Fibroblast of pulmonary artery (primary cell): ENCODE measurements at regions not wholly inside any gene's neighbourhood (a gene's known extent, or its start where the extent isn't known, plus 50 kb on each side); places are given as distances from the start of the nearest gene placed in this dataset.
A peak's percentile ranks its signal among the peaks of the same experiment; 100 is the strongest.
"Not testable (repeated sequence)": the region's sequence is repeated elsewhere in the genome, so short reads cannot be mapped to it uniquely, and the experiment has no call there.

Experiments used
- DNase-seq: peaks from one replicate; pipeline ENCODE4 v3.0.0-alpha.2; 2010; ENCODE audit warnings: low read depth
- H3K4me3 ChIP-seq: replicated peaks from 2 replicates; pipeline ENCODE4 v1.5.1; 2011; ENCODE audit warnings: low read depth, mild to moderate bottlenecking, control low read depth, low read length, moderate library complexity
- CTCF ChIP-seq: IDR thresholded peaks from 2 replicates; pipeline ENCODE4 v1.5.1; 2011; ENCODE audit warnings: mild to moderate bottlenecking, control low read depth, low read length, inconsistent platforms; ENCODE audit errors: missing control alignments

- no peak overlapping the region for H3K4me3 ChIP-seq
- no peak for DNase-seq
- TF ChIP-seq CTCF, result no peak
These were observed 196.2 kb downstream of the SLC38A4 start for GRCh38 chr12:46629331-46630229.

- TF ChIP-seq CTCF, result no peak
- DNase-seq, result no peak
- no peak overlapping the region for H3K4me3 ChIP-seq
These were observed 197.6 kb downstream of the SLC38A4 start for GRCh38 chr12:46628176-46628575.

- no peak for DNase-seq
- no peak for TF ChIP-seq CTCF
- no peak overlapping the region for H3K4me3 ChIP-seq
These were observed 198.1 kb downstream of the SLC38A4 start for GRCh38 chr12:46627686-46628085.

- DNase-seq, H3K4me3 ChIP-seq: not testable (repeated sequence)
These were observed 206.3 kb downstream of the SLC38A4 start for GRCh38 chr12:46619474-46619873.

GRCh38 chr12:46617737-46618136 is 208.1 kb downstream of the SLC38A4 start:
- not testable (repeated sequence) for H3K4me3 ChIP-seq, DNase-seq

GRCh38 chr12:46617167-46617566 is 208.6 kb downstream of the SLC38A4 start:
- H3K4me3 ChIP-seq, result no peak overlapping the region
- no peak for TF ChIP-seq CTCF
- peak; percentile 72 for DNase-seq

GRCh38 chr12:46610754-46611153 is 215.0 kb downstream of the SLC38A4 start:
- H3K4me3 ChIP-seq, result no peak overlapping the region
- TF ChIP-seq CTCF, result no peak
- DNase-seq, result no peak

GRCh38 chr12:46609674-46610073 is 216.1 kb downstream of the SLC38A4 start:
- H3K4me3 ChIP-seq, result no peak overlapping the region
- TF ChIP-seq CTCF, result no peak

More at GRCh38 chr12:46609674-46610073, 216.1 kb downstream of the SLC38A4 start:
- DNase-seq, result no peak
